ENCODE measurements at regions not wholly inside any gene's neighbourhood (a gene's known extent, or its start where the extent isn't known, plus 50 kb on each side); places are given as distances from the start of the nearest gene placed in this dataset.

GRCh38 chr1:114278430-114278829 lies 124.8 kb upstream of the SYT6 start:
- TF ChIP-seq CTCF (IDR thresholded peaks at IDR 0.05), result no peak
- no peaks in the 10 kb centered on the region for H3K36me3 ChIP-seq
- H3K27ac ChIP-seq, result no peak overlapping the region
- intact Hi-C loops (cut with DNase I), result no loop called here
- H3K27me3 ChIP-seq, result no peaks in the 10 kb centered on the region
- no peak overlapping the region for H3K9ac ChIP-seq (ENCODE audit: low read depth in 2 of 2, low read length in 2 of 2)
- no peak overlapping the region for H3K4me3 ChIP-seq
- H3K9me3 ChIP-seq, result no peaks in the 10 kb centered on the region
- no peak for DNase-seq
- no peaks in the 10 kb centered on the region for H3K4me1 ChIP-seq

GRCh38 chr1:114274621-114275317 lies 121.1 kb upstream of the SYT6 start:
- intact Hi-C loops (cut with DNase I), result no loop called here
- Histone ChIP-seq H3K4me3 (no peak overlapping the region), H3K27me3 (no peaks in the 10 kb centered on the region), H3K27ac (no peak overlapping the region), H3K9me3 (no peaks in the 10 kb centered on the region), H3K36me3 (no peaks in the 10 kb centered on the region), H3K9ac (ENCODE audit: low read depth in 2 of 2, low read length in 2 of 2) (no peak overlapping the region), H3K4me1 (no peaks in the 10 kb centered on the region)
- TF ChIP-seq CTCF (IDR thresholded peaks at IDR 0.05), result no peak
- no peak for DNase-seq

GRCh38 chr1:114272593-114272992 lies 118.9 kb upstream of the SYT6 start:
- Histone ChIP-seq H3K9me3 (no peaks in the 10 kb centered on the region), H3K27ac (no peak overlapping the region), H3K4me3 (no peak overlapping the region), H3K9ac (ENCODE audit: low read depth in 2 of 2, low read length in 2 of 2) (no peak overlapping the region), H3K4me1 (no peaks in the 10 kb centered on the region), H3K27me3 (no peaks in the 10 kb centered on the region), H3K36me3 (no peaks in the 10 kb centered on the region)
- no peak for DNase-seq
- intact Hi-C loops (cut with DNase I), result no loop called here
- no peak for TF ChIP-seq CTCF (IDR thresholded peaks at IDR 0.05)

GRCh38 chr1:114270718-114271117 lies 117.0 kb upstream of the SYT6 start:
- Histone ChIP-seq H3K4me1 (no peaks in the 10 kb centered on the region), H3K9me3 (no peaks in the 10 kb centered on the region), H3K27ac (no peak overlapping the region), H3K9ac (ENCODE audit: low read depth in 2 of 2, low read length in 2 of 2) (no peak overlapping the region), H3K27me3 (no peaks in the 10 kb centered on the region), H3K36me3 (no peaks in the 10 kb centered on the region), H3K4me3 (no peak overlapping the region)
- no peak for TF ChIP-seq CTCF (IDR thresholded peaks at IDR 0.05)
- intact Hi-C loops (cut with DNase I), result no loop called here
- no peak for DNase-seq

- H3K4me1 ChIP-seq, result no peaks in the 10 kb centered on the region
- no peak for DNase-seq
Measured at GRCh38 chr1:114270282-114270681, 116.6 kb upstream of the SYT6 start.

More at GRCh38 chr1:114270282-114270681, 116.6 kb upstream of the SYT6 start:
- intact Hi-C loops (cut with DNase I), result no loop called here
- Histone ChIP-seq H3K9me3 (no peaks in the 10 kb centered on the region), H3K4me3 (no peak overlapping the region), H3K36me3 (no peaks in the 10 kb centered on the region), H3K9ac (ENCODE audit: low read depth in 2 of 2, low read length in 2 of 2) (no peak overlapping the region), H3K27me3 (no peaks in the 10 kb centered on the region), H3K27ac (no peak overlapping the region)
- no peak for TF ChIP-seq CTCF (IDR thresholded peaks at IDR 0.05)
